H54 (cell line): ENCODE measurements at regions not wholly inside any gene's neighbourhood (a gene's known extent, or its start where the extent isn't known, plus 50 kb on each side); places are given as distances from the start of the nearest gene placed in this dataset.

Experiments
- DNase-seq: peaks from one replicate; pipeline ENCODE4 v3.0.0; 2011; ENCODE audit warnings: low spot score, mixed read lengths; ENCODE audit not compliant: insufficient read length
- FAIRE-seq: peaks from 3 replicates; lab custom pipeline; 2011; peaks lifted over from hg19 to GRCh38; lab: Jason Lieb, UNC
- POLR2A ChIP-seq: IDR thresholded peaks from 2 replicates; pipeline ENCODE4 v1.6.1; 2011; ENCODE audit warnings: low read depth, mild to moderate bottlenecking, low read length

- DNase-seq, result no peak
- no peak for TF ChIP-seq POLR2A
- FAIRE-seq, result no peak
These were observed 154.3 kb upstream of the PITX1 start for GRCh38 chr5:135188233-135188914.

- no peak for DNase-seq
- no peak for TF ChIP-seq POLR2A
- no peak for FAIRE-seq
These were observed 152.9 kb upstream of the PITX1 start for GRCh38 chr5:135186662-135187522.

GRCh38 chr5:135185481-135186065 lies 151.5 kb upstream of the PITX1 start:
- DNase-seq, result no peak
- TF ChIP-seq POLR2A, result no peak
- no peak for FAIRE-seq

- TF ChIP-seq POLR2A, result no peak
- DNase-seq (no peak), FAIRE-seq (no peak)
These were observed 150.6 kb upstream of the PITX1 start for GRCh38 chr5:135184646-135185045.

- DNase-seq (no peak), FAIRE-seq (no peak)
- no peak for TF ChIP-seq POLR2A
These were observed 149.4 kb upstream of the PITX1 start for GRCh38 chr5:135183464-135183863.

GRCh38 chr5:135182675-135183074 lies 148.6 kb upstream of the PITX1 start:
- DNase-seq, result no peak
- FAIRE-seq, result no peak
- no peak for TF ChIP-seq POLR2A

GRCh38 chr5:135181653-135182052 lies 147.6 kb upstream of the PITX1 start:
- DNase-seq (no peak), FAIRE-seq (no peak)
- no peak for TF ChIP-seq POLR2A

- DNase-seq (no peak), FAIRE-seq (no peak)
- no peak for TF ChIP-seq POLR2A
These were observed 145.4 kb upstream of the PITX1 start for GRCh38 chr5:135179308-135179980.

- FAIRE-seq (no peak), DNase-seq (no peak)
- TF ChIP-seq POLR2A, result no peak
These were observed 144.6 kb upstream of the PITX1 start for GRCh38 chr5:135178476-135179155.

GRCh38 chr5:135177591-135177990 lies 143.6 kb upstream of the PITX1 start:
- no peak for TF ChIP-seq POLR2A
- no peak for DNase-seq

GRCh38 chr5:135176991-135177390 lies 143.0 kb upstream of the PITX1 start:
- FAIRE-seq (no peak), DNase-seq (no peak)
- no peak for TF ChIP-seq POLR2A

More at GRCh38 chr5:135177591-135177990, 143.6 kb upstream of the PITX1 start:
- no peak for FAIRE-seq

GRCh38 chr5:135174315-135175096 lies 140.5 kb upstream of the PITX1 start:
- DNase-seq (no peak), FAIRE-seq (no peak)
- TF ChIP-seq POLR2A, result no peak
